ENCODE measurements at regions not wholly inside any gene's neighbourhood (a gene's known extent, or its start where the extent isn't known, plus 50 kb on each side); places are given as distances from the start of the nearest gene placed in this dataset.

DNA sequence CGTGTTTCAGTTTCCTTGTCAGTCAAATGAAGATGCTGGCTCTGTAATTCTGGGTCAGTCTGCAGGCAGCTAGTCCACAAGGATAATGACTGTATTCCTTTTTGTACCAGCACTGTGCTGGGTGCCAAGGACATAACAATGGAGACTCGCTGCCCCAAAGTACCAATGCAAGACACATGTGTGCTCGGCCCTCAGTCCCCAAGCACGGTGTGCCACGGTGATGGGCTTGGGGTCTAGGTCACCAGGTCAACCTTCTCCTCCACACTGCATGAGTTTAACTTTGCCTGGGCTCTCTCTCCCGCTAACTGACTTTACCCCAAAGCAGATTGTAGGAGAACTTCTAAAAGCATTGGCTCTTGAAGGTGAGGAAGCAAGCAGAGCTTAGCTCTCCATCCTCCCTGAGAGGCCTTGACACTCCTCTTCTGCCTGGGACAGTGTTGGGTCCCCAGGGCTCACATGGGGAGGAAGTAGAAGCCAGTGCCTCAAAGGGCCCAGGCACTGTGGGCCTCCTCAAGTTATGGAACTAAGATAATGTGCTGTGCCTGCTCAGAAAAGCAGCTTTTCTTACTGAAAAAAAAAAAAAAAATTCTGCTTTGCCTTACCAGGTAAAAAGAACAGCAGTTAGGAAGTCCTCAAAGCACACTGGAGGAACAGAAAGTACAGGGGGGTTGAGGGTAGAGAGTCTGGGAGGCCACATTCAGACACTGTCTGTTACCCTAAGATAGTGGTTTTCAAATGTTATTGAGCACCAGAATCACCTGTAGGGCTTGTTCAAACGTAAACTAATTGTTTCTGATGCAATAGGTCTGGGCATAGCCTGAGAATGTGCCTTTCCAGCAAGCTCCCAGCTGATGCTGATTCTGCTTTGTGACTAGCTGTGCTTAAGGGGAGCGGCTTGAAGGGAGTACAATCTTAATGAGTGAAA is 276.4 kb upstream of the CXCR4 start:
- Histone ChIP-seq H3K9me1 (ENCODE audit: control insufficient read depth, insufficient read depth, low read length) (no peaks in the 10 kb centered on the region), H4K20me1 (replicated peaks; ENCODE audit: control insufficient read depth, insufficient read depth, low read length) (no peaks in the 10 kb centered on the region), H3K4me1 (replicated peaks in 1 of 2; ENCODE audit: control insufficient read depth in 2 of 2, insufficient read depth in 2 of 2, low read length in 2 of 2) (no peaks in the 10 kb centered on the region), H3K27me3 (ENCODE audit: control insufficient read depth in 2 of 2, insufficient read depth in 2 of 2, low read length in 2 of 2) (peaks cover 0 to 9% of the 10 kb centered on the region in 2 experiments; a peak in 1 of 5 replicates), H3K4me2 (ENCODE audit: insufficient read depth, low read length) (no peak overlapping the region), H3K4me3 (no peak overlapping the region), H2AFZ (ENCODE audit: low read depth, low read length) (no peak overlapping the region), H3K9me3 (replicated peaks; ENCODE audit: control insufficient read depth, insufficient read depth, low read depth, low read length) (no peaks in the 10 kb centered on the region), H3K79me2 (ENCODE audit: control insufficient read depth, insufficient read depth, low read length) (no peaks in the 10 kb centered on the region), H3K36me3 (ENCODE audit: control insufficient read depth, insufficient read depth, low read length) (no peaks in the 10 kb centered on the region), H3K27ac (ENCODE audit: extremely low read depth, low read depth, low read length) (no peak overlapping the region), H3K9ac (ENCODE audit: insufficient read depth in 1 of 2, low read depth in 2 of 2, low read length in 2 of 2) (no peak overlapping the region)
- DNase-seq (ENCODE audit: extremely low read depth in 1 of 4, low spot score in 3 of 4) (no peak), ATAC-seq (no peak), FAIRE-seq (no peak)
- in situ Hi-C loops (cut with MboI): loop anchor here (25.0 kb wide), 1 partner anchor 1407 kb away; no protein-coding TSS in a partner anchor
- TF ChIP-seq MAZ (CRISPR knock-in tag; conservative IDR thresholded peaks at IDR 0.05 in 1 of 2, IDR thresholded peaks at IDR 0.05 in 1 of 2): no peak
- no peak for TF ChIP-seq FIP1L1 (IDR thresholded peaks at IDR 0.05; ENCODE audit: low read depth, low read length, poor library complexity, severe bottlenecking)
- no peak for TF ChIP-seq GABPB1 (CRISPR knock-in tag; IDR thresholded peaks at IDR 0.05)
- TF ChIP-seq NBN (IDR thresholded peaks at IDR 0.05; ENCODE audit: low read depth): no peak
- TF ChIP-seq POLR2H (tag; IDR thresholded peaks at IDR 0.05; ENCODE audit: low read depth): no peak
- no peak for TF ChIP-seq KLF10 (CRISPR knock-in tag; IDR thresholded peaks at IDR 0.05)
- no peak for TF ChIP-seq HDAC8 (tag; IDR thresholded peaks at IDR 0.05)
- TF ChIP-seq, protein P1, sequence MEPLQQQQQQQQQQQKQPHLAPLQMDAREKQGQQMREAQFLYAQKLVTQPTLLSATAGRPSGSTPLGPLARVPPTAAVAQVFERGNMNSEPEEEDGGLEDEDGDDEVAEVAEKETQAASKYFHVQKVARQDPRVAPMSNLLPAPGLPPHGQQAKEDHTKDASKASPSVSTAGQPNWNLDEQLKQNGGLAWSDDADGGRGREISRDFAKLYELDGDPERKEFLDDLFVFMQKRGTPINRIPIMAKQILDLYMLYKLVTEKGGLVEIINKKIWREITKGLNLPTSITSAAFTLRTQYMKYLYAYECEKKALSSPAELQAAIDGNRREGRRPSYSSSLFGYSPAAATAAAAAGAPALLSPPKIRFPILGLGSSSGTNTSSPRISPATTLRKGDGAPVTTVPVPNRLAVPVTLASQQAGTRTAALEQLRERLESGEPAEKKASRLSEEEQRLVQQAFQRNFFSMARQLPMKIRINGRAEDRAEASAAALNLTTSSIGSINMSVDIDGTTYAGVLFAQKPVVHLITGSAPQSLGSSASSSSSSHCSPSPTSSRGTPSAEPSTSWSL (CRISPR knock-in tag; IDR thresholded peaks at IDR 0.05; ENCODE audit: borderline replicate concordance): no peak
- TF ChIP-seq POLR2AphosphoS2 (IDR thresholded peaks at IDR 0.05; ENCODE audit: low read length): no peak
- TF ChIP-seq ZNF57 (CRISPR knock-in tag; IDR thresholded peaks at IDR 0.05): no peak
- TF ChIP-seq HDGF (IDR thresholded peaks at IDR 0.05): no peak
- TF ChIP-seq HDAC6 (IDR thresholded peaks at IDR 0.05; ENCODE audit: low read depth, low read length): no peak
- TF ChIP-seq, protein P2, sequence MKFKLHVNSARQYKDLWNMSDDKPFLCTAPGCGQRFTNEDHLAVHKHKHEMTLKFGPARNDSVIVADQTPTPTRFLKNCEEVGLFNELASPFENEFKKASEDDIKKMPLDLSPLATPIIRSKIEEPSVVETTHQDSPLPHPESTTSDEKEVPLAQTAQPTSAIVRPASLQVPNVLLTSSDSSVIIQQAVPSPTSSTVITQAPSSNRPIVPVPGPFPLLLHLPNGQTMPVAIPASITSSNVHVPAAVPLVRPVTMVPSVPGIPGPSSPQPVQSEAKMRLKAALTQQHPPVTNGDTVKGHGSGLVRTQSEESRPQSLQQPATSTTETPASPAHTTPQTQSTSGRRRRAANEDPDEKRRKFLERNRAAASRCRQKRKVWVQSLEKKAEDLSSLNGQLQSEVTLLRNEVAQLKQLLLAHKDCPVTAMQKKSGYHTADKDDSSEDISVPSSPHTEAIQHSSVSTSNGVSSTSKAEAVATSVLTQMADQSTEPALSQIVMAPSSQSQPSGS (CRISPR knock-in tag; IDR thresholded peaks at IDR 0.05): no peak
- no peak for TF ChIP-seq XRCC3 (IDR thresholded peaks at IDR 0.05)
- TF ChIP-seq YY1 (IDR thresholded peaks at IDR 0.05; ENCODE audit: borderline replicate concordance in 1 of 3, control insufficient read depth in 1 of 3, extremely low read depth in 1 of 3, insufficient read depth in 3 of 3, insufficient read length in 1 of 3, insufficient replicate concordance in 2 of 3, low read depth in 1 of 3, low read length in 2 of 3): no peak
- no peak for TF ChIP-seq HNRNPLL (IDR thresholded peaks at IDR 0.05; ENCODE audit: low read depth, low read length, poor library complexity, severe bottlenecking)
- TF ChIP-seq POLR2AphosphoS5 (IDR thresholded peaks at IDR 0.05; ENCODE audit: control insufficient read depth, insufficient read depth, low read depth, low read length): no peak
- TF ChIP-seq PHF21A (IDR thresholded peaks at IDR 0.05; ENCODE audit: borderline replicate concordance, low read depth): no peak
- no TSS peak for BruUV-seq (replicated peaks)
- intact Hi-C loops (cut with micrococcal nuclease): no loop called here
- CTCF ChIA-PET (ENCODE audit: low intra/inter-chr PET ratio): no interaction called here
- POLR2A ChIA-PET: interaction anchor here (0.7 kb wide), 1 partner anchor 490 kb away, joined by 3 read pairs; no protein-coding TSS in a partner anchor
- 0% methylated on average over 8 of the region's 8 CpGs for WGBS (ENCODE audit: insufficient coverage, low coverage, missing lambda C conversion rate)
